ENCODE measurements at regions not wholly inside any gene's neighbourhood (a gene's known extent, or its start where the extent isn't known, plus 50 kb on each side); places are given as distances from the start of the nearest gene placed in this dataset.

DNA sequence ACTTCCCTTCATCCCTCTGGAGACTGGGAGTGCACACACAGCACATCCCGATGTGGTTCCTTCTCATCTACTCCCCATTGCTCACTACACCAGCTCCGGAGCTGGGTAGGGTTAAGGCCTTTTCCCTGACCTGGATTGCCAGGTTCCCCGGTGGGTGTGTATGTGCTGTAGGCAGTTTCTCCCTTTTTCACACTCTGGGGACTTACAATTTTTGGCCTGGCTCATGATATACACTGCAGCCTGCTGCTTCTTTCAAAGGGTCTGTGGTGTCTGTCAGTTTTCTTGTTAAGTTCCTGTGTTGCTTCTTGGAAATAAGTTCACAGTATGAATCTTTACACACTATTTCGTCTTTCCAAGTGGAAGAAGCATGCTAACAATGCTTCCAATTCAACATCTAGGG lies 405.5 kb downstream of the UTRN start (continued):
- TF ChIP-seq CHD7 (IDR thresholded peaks at IDR 0.05; ENCODE audit: insufficient replicate concordance, low read length) (no peak), ATF3 (IDR thresholded peaks at IDR 0.05; ENCODE audit: insufficient read depth, low read depth, low read length) (no peak), JUND (IDR thresholded peaks at IDR 0.05; ENCODE audit: low read length) (no peak), EP300 (IDR thresholded peaks at IDR 0.05; ENCODE audit: borderline replicate concordance in 1 of 2, low read depth in 2 of 2, low read length in 2 of 2) (no peak), CTBP2 (IDR thresholded peaks at IDR 0.05; ENCODE audit: borderline replicate concordance, insufficient read depth, insufficient read length, low read length) (no peak), CHD2 (IDR thresholded peaks at IDR 0.05; ENCODE audit: low read length) (no peak), PHF8 (conservative IDR thresholded peaks at IDR 0.05; ENCODE audit: low read depth, low read length) (no peak), SIN3A (conservative IDR thresholded peaks at IDR 0.05 in 1 of 2, IDR thresholded peaks at IDR 0.05 in 1 of 2; ENCODE audit: low read depth in 1 of 2, low read length in 2 of 2) (no peak), FOSL1 (IDR thresholded peaks at IDR 0.05; ENCODE audit: insufficient read depth, low read depth, low read length) (no peak), CEBPB (IDR thresholded peaks at IDR 0.05; ENCODE audit: low read depth, low read length) (no peak), TAF7 (optimal IDR thresholded peaks at IDR 0.05; ENCODE audit: borderline replicate concordance, low read depth, low read length) (no peak)

Data from H1 (cell line).